Panc1 (cell line): ENCODE measurements at regions not wholly inside any gene's neighbourhood (a gene's known extent, or its start where the extent isn't known, plus 50 kb on each side); places are given as distances from the start of the nearest gene placed in this dataset.
"Not testable (repeated sequence)": the region's sequence is repeated elsewhere in the genome, so short reads cannot be mapped to it uniquely, and the experiment has no call there.

Experiments used
- ATAC-seq: fragments of 200-7000 bp; cut with Tn5 transposase; 2 replicates; pipeline ENCODE4 v1.9.1; 2020; ENCODE audit warnings: mild to moderate bottlenecking, moderate library complexity
- BruUV-seq: library from RNA; stranded (reverse); fragments of 400-500 nt; replicated peaks from 2 replicates; lab custom pipeline; 2021; lab: Mats Ljungman, UMichigan
- CTCF ChIA-PET: fragments of 300-600 bp; sonication (Branson Sonifier 250); formaldehyde crosslinking; loops from one replicate; lab custom pipeline; 2022; ENCODE audit warnings: antibody characterized with exemption; lab: Charles Lee
- POLR2A ChIA-PET: fragments of 300-600 bp; sonication (Branson Sonifier 250); formaldehyde crosslinking; loops from one replicate; lab custom pipeline; 2022; ENCODE audit warnings: antibody characterized with exemption; lab: Charles Lee
- DNase-seq: peaks from one replicate; pipeline ENCODE4 v3.0.0-alpha.2; 2010; ENCODE audit warnings: low read depth, low spot score
- H3K27ac ChIP-seq: 2 replicates; pipeline ENCODE4 v1.5.1; 2011; ENCODE audit warnings: mild to moderate bottlenecking, low read length, inconsistent platforms
- H3K27me3 ChIP-seq: fragments of 200-500 bp; sonication (Bioruptor generic); 2 replicates; pipeline ENCODE4 v1.6.0; 2014; ENCODE audit warnings: low read length, inconsistent platforms; ENCODE audit not compliant: control insufficient read depth, insufficient read depth
- H3K36me3 ChIP-seq: fragments of 200-500 bp; sonication (Bioruptor generic); 2 replicates; pipeline ENCODE4 v1.5.1; 2014; ENCODE audit warnings: inconsistent platforms, mild to moderate bottlenecking, low read length, moderate library complexity; ENCODE audit not compliant: control insufficient read depth, insufficient read depth
- H3K4me1 ChIP-seq: 2 replicates; pipeline ENCODE4 v1.5.1; 2011; ENCODE audit warnings: inconsistent platforms, mild to moderate bottlenecking, low read length, moderate library complexity; ENCODE audit not compliant: control insufficient read depth, insufficient read depth
- H3K4me3 ChIP-seq, 2 experiments: 2 replicates each; pipeline ENCODE4 v1.5.1; 2011 to 2012; ENCODE audit warnings: low read depth in 2 of 2, low read length in 2 of 2, mild to moderate bottlenecking in 2 of 2, inconsistent platforms in 1 of 2, moderate library complexity in 1 of 2
- H3K9me3 ChIP-seq: fragments of 200-500 bp; sonication (Bioruptor generic); 2 replicates; pipeline ENCODE4 v1.5.1; 2014; ENCODE audit warnings: low read depth, mild to moderate bottlenecking, inconsistent platforms, low read length, moderate library complexity; ENCODE audit not compliant: control insufficient read depth, insufficient read depth
- POLR2AphosphoS5 ChIP-seq: IDR thresholded peaks from 2 replicates; pipeline ENCODE4 v1.6.1; 2012; ENCODE audit warnings: mild to moderate bottlenecking, low read depth, low read length, moderate library complexity
- SIN3A ChIP-seq: IDR thresholded peaks from 2 replicates; pipeline ENCODE4 v1.6.1; 2012; ENCODE audit warnings: low read depth, mild to moderate bottlenecking, low read length, moderate library complexity, borderline replicate concordance; ENCODE audit not compliant: insufficient read depth
- TCF7L2 ChIP-seq: IDR thresholded peaks from 2 replicates; pipeline ENCODE4 v1.6.1; 2011; ENCODE audit warnings: mild to moderate bottlenecking, low read depth, low read length, inconsistent platforms
- in situ Hi-C: cut with HindIII; loops from 2 replicates; pipeline ENCODE4 v1.10.0; 2016; ENCODE audit warnings: low sequenced_read_pairs, low pct_unique_long_range_greater_than_20kb
- intact Hi-C: fragments of 100-400 bp; cut with micrococcal nuclease; formaldehyde crosslinking; loops from one replicate; pipeline ENCODE4 v1.10.0; 2022; ENCODE audit not compliant: unreplicated experiment
- TF ChIP-seq, protein P1 (sequence below): fragments of 450-650 bp; IDR thresholded peaks from 2 replicates; pipeline ENCODE4 v1.5.1; 2017; ENCODE audit warnings: mild to moderate bottlenecking
- TF ChIP-seq, protein P2 (sequence below), 2 experiments: IDR thresholded peaks; 2 replicates each; pipeline ENCODE4 v1.6.1; 2011 to 2012; ENCODE audit warnings: low read depth in 2 of 2, control low read depth in 1 of 2, low read length in 1 of 2, mild to moderate bottlenecking in 1 of 2, moderate library complexity in 1 of 2; ENCODE audit not compliant: insufficient read depth in 1 of 2

DNA sequence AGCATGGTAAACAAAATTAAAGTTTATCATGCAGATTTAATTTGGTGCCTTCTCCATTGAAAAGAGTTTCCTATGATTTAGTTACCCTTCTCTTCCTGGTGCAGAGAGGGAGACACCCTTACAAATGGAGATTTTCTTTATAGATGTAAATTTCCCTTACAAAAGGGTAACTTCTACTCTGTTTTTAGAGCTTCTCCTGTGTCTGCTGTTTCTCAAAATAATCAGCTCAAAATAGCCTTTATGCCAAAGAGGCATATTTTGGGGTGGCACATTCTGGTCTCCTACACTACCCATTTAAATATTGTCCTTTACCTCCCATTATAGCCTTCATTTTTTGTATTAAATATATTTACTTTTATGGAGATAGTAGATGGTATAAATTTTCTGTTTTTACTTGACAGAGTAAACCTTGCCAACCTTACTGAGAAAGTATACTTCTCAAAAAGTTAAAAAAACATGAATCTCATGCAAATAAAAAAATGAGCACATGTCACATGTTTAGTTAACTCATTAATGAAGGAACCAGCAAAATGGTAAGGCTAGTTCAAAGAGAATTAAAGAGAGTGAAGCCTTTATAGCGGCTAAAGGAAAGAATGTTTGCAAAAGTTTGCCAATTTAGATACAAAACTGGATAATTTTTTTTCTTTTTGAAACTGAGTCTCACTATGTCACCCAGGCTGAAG, 83.3 kb upstream of the MSH6 start:
- DNase-seq = no peak
- Histone ChIP-seq H3K9me3 (no peaks in the 10 kb centered on the region), H3K4me1 (no peaks in the 10 kb centered on the region), H3K4me3 (no peak overlapping the region), H3K27ac (no peak overlapping the region), H3K27me3 (no peaks in the 10 kb centered on the region), H3K36me3 (no peaks in the 10 kb centered on the region)
- CTCF ChIA-PET = no interaction called here
- in situ Hi-C loops (no loop called here), intact Hi-C loops (no loop called here)
- no TSS peak for BruUV-seq
- POLR2A ChIA-PET = interaction anchor here (0.6 kb wide), 1 partner anchor 12 kb away, joined by 10 read pairs; no protein-coding TSS in a partner anchor
- ATAC-seq = no peak
- TF ChIP-seq TCF7L2 (no peak), POLR2AphosphoS5 (no peak), SIN3A (no peak)
- TF ChIP-seq, protein P1, sequence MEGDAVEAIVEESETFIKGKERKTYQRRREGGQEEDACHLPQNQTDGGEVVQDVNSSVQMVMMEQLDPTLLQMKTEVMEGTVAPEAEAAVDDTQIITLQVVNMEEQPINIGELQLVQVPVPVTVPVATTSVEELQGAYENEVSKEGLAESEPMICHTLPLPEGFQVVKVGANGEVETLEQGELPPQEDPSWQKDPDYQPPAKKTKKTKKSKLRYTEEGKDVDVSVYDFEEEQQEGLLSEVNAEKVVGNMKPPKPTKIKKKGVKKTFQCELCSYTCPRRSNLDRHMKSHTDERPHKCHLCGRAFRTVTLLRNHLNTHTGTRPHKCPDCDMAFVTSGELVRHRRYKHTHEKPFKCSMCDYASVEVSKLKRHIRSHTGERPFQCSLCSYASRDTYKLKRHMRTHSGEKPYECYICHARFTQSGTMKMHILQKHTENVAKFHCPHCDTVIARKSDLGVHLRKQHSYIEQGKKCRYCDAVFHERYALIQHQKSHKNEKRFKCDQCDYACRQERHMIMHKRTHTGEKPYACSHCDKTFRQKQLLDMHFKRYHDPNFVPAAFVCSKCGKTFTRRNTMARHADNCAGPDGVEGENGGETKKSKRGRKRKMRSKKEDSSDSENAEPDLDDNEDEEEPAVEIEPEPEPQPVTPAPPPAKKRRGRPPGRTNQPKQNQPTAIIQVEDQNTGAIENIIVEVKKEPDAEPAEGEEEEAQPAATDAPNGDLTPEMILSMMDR = no peak
- TF ChIP-seq, protein P2, sequence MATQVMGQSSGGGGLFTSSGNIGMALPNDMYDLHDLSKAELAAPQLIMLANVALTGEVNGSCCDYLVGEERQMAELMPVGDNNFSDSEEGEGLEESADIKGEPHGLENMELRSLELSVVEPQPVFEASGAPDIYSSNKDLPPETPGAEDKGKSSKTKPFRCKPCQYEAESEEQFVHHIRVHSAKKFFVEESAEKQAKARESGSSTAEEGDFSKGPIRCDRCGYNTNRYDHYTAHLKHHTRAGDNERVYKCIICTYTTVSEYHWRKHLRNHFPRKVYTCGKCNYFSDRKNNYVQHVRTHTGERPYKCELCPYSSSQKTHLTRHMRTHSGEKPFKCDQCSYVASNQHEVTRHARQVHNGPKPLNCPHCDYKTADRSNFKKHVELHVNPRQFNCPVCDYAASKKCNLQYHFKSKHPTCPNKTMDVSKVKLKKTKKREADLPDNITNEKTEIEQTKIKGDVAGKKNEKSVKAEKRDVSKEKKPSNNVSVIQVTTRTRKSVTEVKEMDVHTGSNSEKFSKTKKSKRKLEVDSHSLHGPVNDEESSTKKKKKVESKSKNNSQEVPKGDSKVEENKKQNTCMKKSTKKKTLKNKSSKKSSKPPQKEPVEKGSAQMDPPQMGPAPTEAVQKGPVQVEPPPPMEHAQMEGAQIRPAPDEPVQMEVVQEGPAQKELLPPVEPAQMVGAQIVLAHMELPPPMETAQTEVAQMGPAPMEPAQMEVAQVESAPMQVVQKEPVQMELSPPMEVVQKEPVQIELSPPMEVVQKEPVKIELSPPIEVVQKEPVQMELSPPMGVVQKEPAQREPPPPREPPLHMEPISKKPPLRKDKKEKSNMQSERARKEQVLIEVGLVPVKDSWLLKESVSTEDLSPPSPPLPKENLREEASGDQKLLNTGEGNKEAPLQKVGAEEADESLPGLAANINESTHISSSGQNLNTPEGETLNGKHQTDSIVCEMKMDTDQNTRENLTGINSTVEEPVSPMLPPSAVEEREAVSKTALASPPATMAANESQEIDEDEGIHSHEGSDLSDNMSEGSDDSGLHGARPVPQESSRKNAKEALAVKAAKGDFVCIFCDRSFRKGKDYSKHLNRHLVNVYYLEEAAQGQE (IDR thresholded peaks at IDR 0.05; ENCODE audit: insufficient read depth in 1 of 2, low read depth in 2 of 2, low read length in 1 of 2) = no peak

DNA sequence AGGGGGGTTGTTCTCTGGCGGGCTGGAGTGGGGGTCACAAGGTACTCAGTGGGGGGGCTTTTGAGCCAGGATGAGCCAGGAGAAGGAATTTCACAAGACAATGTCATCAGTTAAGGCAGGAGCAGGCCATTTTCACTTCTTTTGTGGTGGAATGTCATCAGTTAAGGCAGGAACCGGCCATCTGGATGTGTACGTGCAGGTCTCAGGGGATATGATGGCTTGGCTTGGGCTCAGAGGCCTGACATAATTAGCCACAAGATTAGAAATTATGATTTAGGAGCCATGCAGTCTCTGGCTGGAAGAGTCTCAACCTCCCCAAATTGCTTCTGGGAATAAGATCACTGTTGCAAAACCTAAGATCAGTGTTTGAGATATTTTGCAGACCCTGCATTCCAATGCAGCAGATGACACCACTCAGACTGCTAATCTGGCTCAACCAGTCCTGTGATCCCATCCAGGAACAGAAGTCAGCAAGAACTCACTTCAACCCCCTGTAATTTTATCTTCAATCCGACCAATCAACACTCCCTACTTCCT, 84.4 kb upstream of the MSH6 start:
- intact Hi-C loops, H3K27me3 ChIP-seq, ATAC-seq, CTCF ChIA-PET, H3K9me3 ChIP-seq, H3K4me3 ChIP-seq, in situ Hi-C loops, POLR2A ChIA-PET, BruUV-seq, H3K36me3 ChIP-seq, DNase-seq, H3K4me1 ChIP-seq, H3K27ac ChIP-seq: not testable (repeated sequence)

DNA sequence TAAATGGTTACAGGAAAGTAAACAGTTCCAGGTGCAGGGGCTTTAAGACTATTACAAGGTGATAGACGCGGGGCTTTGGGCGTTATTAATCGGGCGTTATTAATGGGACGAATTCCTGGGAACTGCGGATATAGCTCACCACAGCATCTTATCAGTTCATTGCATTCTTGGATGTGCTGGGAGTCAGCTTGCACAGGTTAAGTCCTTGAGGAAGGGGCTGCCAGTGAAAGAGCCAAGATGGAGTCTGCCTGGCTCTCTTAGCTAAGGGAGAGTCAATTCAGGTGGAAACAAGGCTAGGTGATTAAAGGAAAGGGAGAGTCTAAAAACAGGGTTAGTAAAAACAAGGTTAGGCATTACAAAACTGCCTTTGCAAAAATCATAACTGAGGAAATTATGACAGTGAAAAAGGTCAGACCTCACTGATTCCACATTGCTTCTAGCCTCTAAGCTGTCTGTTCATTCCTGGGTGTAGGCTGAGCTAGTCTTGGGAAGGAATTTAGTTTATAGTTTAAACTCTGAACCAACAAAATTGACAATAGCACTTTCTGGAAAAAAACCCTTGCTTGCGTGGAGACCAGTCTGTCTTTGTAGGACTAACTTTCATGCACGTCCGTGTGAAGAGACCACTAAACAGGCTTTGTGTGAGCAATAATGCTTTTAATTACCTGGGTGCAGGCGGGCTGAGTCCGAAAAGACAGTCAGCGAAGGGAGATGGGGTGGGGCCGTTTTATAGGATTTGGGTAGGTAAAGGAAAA, 85.1 kb upstream of the MSH6 start:
- H3K27ac ChIP-seq, H3K4me3 ChIP-seq, POLR2A ChIA-PET, H3K27me3 ChIP-seq, CTCF ChIA-PET, in situ Hi-C loops, intact Hi-C loops, H3K36me3 ChIP-seq, DNase-seq, H3K9me3 ChIP-seq, H3K4me1 ChIP-seq, ATAC-seq, BruUV-seq: not testable (repeated sequence)
